ENCODE measurements at regions not wholly inside any gene's neighbourhood (a gene's known extent, or its start where the extent isn't known, plus 50 kb on each side); places are given as distances from the start of the nearest gene placed in this dataset.

DNA sequence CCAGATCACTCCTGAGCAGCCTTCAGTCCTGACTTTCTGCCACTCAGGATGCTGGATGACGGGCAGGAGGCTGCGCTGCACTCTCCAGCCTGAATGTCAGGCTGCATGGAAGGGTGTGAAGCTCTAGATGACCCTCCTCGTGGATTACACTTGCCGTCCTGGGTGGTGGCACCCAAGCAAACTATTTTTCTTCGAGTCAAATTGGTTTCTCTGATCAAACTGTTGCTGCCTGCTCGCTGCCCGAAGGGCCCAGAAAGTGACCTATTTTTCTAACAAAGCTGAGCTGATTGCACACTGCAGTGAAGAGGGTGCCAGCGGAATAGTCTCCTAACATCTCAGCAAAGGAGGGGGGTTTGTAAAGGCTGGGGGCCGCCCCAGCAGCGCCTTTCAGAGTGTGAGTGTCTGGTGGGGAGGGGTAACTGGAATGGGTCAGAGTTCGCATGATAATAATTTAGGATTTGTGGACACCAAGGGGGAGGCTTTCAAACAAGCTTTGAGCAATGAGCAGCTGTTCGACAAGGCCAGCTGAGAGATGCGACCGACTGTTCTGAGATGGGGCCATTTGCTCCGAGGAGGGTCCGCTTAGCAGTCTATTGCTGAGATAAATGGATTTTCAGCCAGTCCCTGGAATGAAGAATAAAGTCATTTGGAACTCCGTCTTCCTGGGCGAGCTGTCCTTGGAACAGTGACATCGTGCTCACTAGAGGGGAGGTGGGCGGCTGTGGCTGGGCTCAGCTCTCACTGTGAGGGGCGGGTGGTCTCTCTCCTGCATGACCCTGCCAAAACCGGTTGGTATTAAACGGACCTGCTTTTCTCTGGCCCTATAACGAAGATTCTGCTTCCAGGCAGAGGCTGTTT, 537.6 kb downstream of the BRD1 start:
- FAIRE-seq (no peak), DNase-seq (ENCODE audit: insufficient read length, low spot score) (no peak)

GRCh38 chr22:49286181-49286760, 541.4 kb downstream of the BRD1 start:
- DNase-seq (ENCODE audit: insufficient read length, low spot score) (no peak), FAIRE-seq (no peak)

GRCh38 chr22:49284931-49285330, 542.7 kb downstream of the BRD1 start:
- FAIRE-seq (no peak), DNase-seq (ENCODE audit: insufficient read length, low spot score) (no peak)

GRCh38 chr22:49284056-49284784, 543.5 kb downstream of the BRD1 start:
- no peak for FAIRE-seq
- no peak for DNase-seq (ENCODE audit: insufficient read length, low spot score)

GRCh38 chr22:49282596-49282995, 545.1 kb downstream of the BRD1 start:
- no peak for DNase-seq (ENCODE audit: insufficient read length, low spot score)
- no peak for FAIRE-seq

- DNase-seq (ENCODE audit: insufficient read length, low spot score) (no peak), FAIRE-seq (no peak)
These were observed 546.0 kb downstream of the BRD1 start for GRCh38 chr22:49281467-49282340.

DNA sequence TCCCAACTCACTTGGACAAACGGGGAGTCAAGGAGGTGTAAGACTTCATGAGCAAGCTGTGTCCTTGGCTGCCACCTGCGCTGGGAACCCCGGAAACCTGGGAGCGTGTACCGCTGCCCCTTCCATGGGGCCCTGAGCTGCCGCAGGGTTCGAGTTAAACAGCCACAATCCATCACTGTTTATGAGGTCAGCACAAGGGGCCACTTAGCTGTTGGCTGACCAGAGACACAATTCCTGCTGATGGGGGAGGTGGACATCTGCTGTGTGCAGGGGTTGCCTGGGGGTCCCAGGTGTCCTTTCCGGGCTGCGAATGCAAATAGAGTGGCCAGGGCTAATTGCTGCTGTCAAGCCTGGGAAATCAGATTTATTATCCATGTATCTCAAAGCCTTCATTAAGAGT, 549.3 kb downstream of the BRD1 start:
- no peak for DNase-seq (ENCODE audit: insufficient read length, low spot score)
- no peak for FAIRE-seq

- FAIRE-seq = no peak
These were observed 551.1 kb downstream of the BRD1 start for GRCh38 chr22:49276567-49276966.

GRCh38 chr22:49274754-49275380, 552.8 kb downstream of the BRD1 start:
- FAIRE-seq (no peak), DNase-seq (ENCODE audit: insufficient read length, low spot score) (no peak)

More at GRCh38 chr22:49276567-49276966, 551.1 kb downstream of the BRD1 start:
- no peak for DNase-seq (ENCODE audit: insufficient read length, low spot score)

DNA sequence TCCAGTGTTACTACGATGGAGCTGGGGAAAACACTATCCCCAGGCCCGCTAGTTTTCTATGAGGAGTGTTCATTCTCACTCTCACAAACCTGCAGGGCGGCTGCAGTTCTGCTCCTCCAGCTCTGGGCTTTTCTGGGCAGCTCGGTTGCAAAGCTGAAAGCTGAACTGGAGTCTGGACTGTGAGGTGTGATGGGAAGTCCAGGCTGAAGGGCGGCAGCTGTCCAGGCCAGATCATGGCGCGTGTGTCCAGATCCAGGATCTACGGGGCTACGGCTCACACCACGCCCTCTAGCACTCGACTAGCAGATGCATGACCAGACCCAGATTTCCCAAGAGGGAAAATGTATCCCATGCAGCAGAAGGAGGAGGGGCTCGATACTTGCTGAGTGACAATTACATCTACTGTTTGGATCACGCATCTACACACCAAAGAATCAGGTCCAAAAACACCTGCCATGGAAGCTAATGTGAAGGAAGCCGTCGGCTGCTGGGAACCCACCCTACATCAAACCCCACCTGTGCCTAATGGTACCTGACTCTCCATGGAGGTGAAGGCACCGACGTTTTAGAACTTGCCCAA, 555.0 kb downstream of the BRD1 start:
- no peak for FAIRE-seq
- no peak for DNase-seq (ENCODE audit: insufficient read length, low spot score)

DNA sequence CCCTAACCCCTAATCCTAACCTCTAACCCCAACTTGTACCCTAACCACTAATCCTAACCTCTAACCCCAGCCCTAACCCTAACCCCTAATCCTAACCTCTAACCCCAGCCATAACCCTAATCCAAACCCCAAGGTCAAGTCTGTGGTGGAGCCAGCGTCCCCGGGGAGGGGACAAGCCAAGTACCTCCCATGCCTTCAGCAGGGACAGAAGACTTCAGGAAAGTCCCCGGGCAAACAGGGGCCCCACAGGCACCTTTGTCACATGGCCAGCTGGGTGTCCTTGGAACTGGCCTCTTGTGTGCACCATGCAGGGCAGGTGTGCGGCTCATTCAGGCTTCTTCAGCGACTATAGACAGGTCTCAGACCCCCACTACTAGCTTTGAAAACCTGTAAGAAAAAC, 555.8 kb downstream of the BRD1 start:
- FAIRE-seq (no peak), DNase-seq (ENCODE audit: insufficient read length, low spot score) (no peak)

DNA sequence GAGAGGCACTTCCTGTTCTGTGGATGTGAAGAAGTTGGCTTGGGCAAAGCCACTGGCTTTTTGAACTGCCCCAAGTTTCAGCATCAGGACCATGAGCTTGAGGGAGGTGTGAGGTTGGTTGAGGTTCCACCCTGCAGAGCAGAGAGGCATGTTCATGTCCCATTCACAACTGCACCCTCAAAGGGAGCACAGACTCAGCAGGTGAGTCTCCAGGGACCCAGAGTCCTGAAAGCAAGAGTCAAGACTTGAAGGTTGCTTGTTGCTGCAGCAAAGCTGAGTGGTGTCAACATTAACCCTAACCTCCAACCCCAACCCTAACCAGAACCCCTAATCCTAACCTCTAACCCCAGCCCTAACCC, 556.3 kb downstream of the BRD1 start:
- FAIRE-seq (no peak), DNase-seq (ENCODE audit: insufficient read length, low spot score) (no peak)

GRCh38 chr22:49270595-49271368, 556.9 kb downstream of the BRD1 start:
- no peak for FAIRE-seq

DNA sequence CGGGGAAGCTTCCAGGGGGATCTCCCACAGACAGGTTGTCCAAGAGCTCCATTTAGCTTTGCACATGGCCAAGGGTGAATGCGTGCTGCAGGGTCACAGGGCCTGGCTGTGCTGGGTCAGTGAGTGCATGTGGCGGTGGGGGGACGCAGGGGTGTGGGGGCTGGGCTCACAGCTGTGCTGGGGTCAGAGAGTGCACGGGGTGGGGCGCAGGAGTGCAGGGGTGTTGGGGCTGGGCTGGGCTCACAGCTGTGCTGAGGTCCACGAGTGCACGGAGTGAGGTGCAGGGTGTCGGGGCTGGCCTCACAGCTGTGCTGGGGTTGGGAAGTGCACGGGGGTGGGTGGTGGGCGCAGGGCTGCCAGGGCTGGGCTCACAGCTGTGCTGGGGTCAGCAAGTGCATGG, 557.7 kb downstream of the BRD1 start:
- no peak for FAIRE-seq

More at GRCh38 chr22:49270595-49271368, 556.9 kb downstream of the BRD1 start:
- DNase-seq (ENCODE audit: insufficient read length, low spot score) = no peak

DNA sequence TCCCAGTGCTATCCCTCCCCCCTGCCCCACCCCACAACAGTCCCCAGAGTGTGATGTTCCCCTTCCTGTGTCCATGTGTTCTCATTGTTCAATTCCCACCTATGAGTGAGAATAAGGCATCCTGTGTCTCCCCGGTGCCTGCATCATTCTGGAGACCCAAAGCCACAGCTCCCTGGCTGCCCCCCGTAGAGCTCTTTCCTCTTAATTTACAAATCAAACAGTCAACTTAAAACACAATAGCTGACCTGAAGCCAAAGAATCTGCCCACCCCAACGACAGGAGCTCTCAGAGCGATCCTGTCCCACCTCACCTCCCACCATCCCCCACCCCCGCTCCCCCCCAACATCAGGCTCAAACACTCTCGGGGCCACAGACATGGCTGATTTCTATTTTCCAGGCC, 558.3 kb downstream of the BRD1 start:
- DNase-seq (ENCODE audit: insufficient read length, low spot score) (no peak), FAIRE-seq (no peak)

More for the DNA sequence above, 557.7 kb downstream of the BRD1 start:
- no peak for DNase-seq (ENCODE audit: insufficient read length, low spot score)

- DNase-seq (ENCODE audit: insufficient read length, low spot score) (no peak), FAIRE-seq (no peak)
These were observed 558.7 kb downstream of the BRD1 start for GRCh38 chr22:49268924-49269323.

DNA sequence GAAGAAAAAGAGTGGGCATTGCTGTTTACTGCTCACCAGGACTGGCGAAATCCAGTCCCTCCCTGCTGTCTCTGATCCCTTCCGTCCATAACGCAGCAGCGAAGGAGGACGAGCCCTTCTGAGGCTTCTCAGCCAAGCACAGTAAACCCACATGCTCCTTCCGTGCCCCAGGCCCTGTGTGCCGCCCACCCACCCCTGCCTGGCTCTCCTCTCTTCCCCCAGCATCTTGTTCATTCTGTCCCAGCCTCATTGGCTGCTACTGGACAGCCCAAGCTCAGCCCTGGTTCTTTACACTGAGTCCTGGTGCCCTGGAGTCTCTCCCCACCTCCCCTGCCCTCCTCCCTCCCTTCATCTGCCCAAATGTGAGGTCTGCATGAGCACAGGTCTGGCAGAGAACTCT, 559.7 kb downstream of the BRD1 start:
- FAIRE-seq (no peak), DNase-seq (ENCODE audit: insufficient read length, low spot score) (no peak)

DNA sequence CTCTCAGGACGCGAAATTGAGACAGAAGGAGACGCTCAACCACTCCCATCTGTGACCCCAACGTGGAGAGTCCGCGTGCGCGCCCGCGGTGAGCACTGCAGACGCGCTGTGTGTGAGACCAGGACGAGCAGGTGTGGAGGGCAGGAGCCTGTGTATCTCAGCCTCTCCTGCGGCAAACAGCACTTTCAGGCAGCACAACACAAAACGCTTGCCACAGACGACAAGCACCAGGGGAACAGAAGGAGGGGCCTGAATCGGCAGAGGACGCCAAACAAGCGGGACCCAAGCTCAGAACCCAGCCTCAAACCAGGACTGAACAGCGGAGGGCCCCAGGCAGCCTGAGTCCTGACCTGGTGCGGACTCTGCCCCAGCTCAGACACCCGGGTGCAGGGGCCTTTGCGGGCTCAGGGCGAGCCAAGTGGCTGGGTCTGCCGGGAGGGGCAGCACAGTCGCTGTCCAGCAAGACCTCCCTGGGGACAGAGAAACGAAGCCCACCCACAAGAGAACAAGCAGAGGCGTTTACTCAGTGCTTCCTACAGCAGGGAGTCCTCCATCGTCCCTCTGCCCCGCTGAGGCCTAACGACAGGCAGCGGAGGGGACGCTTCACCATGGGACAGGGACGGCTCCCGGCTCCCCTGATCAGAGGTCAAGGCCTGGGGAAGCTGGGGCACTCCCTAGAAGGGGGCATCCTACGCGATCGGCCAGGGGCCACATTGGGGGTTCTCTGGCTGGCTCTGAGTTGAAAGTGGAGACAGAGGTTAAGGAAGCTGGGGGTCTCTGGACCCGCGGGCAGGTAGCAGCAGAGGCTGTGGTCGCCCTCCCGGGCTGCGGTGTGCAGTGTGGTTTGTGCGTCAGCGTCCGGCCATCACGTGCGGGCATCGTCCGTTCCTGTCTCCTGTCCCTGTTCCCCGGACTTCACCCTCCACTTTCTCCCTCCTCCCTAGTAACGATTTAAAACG, 560.8 kb downstream of the BRD1 start:
- FAIRE-seq = no peak
- no peak for DNase-seq (ENCODE audit: insufficient read length, low spot score)

Measured in HTR-8/SVneo (cell line).